ENCODE measurements at regions not wholly inside any gene's neighbourhood (a gene's known extent, or its start where the extent isn't known, plus 50 kb on each side); places are given as distances from the start of the nearest gene placed in this dataset.

DNA sequence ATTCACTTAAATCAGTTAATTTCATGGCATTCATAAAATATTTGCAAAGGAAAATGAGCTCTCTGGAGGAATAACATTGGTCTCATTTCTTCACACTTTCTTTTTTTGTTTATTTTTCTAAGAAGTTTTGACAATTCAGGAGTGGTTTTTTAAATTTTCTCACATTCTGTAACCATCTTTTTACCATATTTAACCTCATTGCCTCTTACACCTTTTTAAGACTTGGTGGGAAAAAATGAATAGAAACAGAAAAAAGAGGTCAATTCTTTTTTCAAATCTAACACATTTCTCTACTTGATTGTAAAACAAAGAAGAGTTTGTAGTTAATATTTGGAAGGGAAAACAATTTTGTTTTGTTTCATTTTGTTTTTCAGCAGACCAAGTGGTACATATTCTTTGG, 1034.7 kb upstream of the RAG2 start:
- no peaks in the 10 kb centered on the region for H3K36me3 Mint-ChIP-seq (ENCODE audit: low read depth)
- TF ChIP-seq, protein P1, sequence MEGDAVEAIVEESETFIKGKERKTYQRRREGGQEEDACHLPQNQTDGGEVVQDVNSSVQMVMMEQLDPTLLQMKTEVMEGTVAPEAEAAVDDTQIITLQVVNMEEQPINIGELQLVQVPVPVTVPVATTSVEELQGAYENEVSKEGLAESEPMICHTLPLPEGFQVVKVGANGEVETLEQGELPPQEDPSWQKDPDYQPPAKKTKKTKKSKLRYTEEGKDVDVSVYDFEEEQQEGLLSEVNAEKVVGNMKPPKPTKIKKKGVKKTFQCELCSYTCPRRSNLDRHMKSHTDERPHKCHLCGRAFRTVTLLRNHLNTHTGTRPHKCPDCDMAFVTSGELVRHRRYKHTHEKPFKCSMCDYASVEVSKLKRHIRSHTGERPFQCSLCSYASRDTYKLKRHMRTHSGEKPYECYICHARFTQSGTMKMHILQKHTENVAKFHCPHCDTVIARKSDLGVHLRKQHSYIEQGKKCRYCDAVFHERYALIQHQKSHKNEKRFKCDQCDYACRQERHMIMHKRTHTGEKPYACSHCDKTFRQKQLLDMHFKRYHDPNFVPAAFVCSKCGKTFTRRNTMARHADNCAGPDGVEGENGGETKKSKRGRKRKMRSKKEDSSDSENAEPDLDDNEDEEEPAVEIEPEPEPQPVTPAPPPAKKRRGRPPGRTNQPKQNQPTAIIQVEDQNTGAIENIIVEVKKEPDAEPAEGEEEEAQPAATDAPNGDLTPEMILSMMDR (conservative IDR thresholded peaks at IDR 0.05), result no peak
- no peaks in the 10 kb centered on the region for H3K9me3 Mint-ChIP-seq
- Histone ChIP-seq H3K36me3 (ENCODE audit: control insufficient read depth, insufficient read depth, low read length) (no peaks in the 10 kb centered on the region), H3K4me3 (ENCODE audit: low read length) (no peak overlapping the region), H3K27me3 (ENCODE audit: control insufficient read depth, insufficient read depth, low read length, poor library complexity, severe bottlenecking) (no peaks in the 10 kb centered on the region), H3K9ac (ENCODE audit: extremely low read depth, low read length, poor library complexity, severe bottlenecking) (no peak overlapping the region), H3K27ac (ENCODE audit: low read depth, low read length) (no peak overlapping the region), H3K4me1 (ENCODE audit: control insufficient read depth, insufficient read depth, low read length) (no peaks in the 10 kb centered on the region), H3K9me3 (ENCODE audit: control insufficient read depth, low read length) (no peaks in the 10 kb centered on the region)
- no peak overlapping the region for H3K4me3 Mint-ChIP-seq
- no peak for DNase-seq
- no peak overlapping the region for H3K27ac Mint-ChIP-seq
- no peaks in the 10 kb centered on the region for H3K4me1 Mint-ChIP-seq
- no peaks in the 10 kb centered on the region for H3K27me3 Mint-ChIP-seq (ENCODE audit: insufficient read depth)

DNA sequence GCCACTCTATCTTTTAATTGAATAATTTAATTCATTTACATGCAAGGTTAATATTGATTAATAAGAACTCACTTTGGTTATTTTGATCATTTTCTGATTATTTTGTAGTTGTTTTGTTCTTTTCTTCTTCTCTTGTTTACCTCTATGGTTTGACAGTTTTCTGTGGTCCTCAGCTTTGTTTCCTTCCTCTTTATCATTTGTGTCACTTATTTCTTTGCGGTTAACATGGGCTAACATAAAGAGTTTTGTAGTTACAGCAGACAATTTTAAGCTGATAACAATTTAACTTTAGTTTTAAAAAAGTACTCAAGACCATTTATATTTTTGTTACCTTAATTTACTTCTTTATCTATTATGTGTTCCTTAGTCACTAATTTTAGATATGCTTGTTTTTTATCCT, 1032.8 kb upstream of the RAG2 start:
- no peaks in the 10 kb centered on the region for H3K36me3 Mint-ChIP-seq (ENCODE audit: low read depth)
- Histone ChIP-seq H3K27ac (ENCODE audit: low read depth, low read length) (no peak overlapping the region), H3K9me3 (ENCODE audit: control insufficient read depth, low read length) (no peaks in the 10 kb centered on the region), H3K27me3 (ENCODE audit: control insufficient read depth, insufficient read depth, low read length, poor library complexity, severe bottlenecking) (no peaks in the 10 kb centered on the region), H3K4me1 (ENCODE audit: control insufficient read depth, insufficient read depth, low read length) (no peaks in the 10 kb centered on the region), H3K4me3 (ENCODE audit: low read length) (no peak overlapping the region), H3K36me3 (ENCODE audit: control insufficient read depth, insufficient read depth, low read length) (no peaks in the 10 kb centered on the region), H3K9ac (ENCODE audit: extremely low read depth, low read length, poor library complexity, severe bottlenecking) (no peak overlapping the region)
- H3K27ac Mint-ChIP-seq, result no peak overlapping the region
- no peaks in the 10 kb centered on the region for H3K4me1 Mint-ChIP-seq
- DNase-seq, result no peak
- H3K9me3 Mint-ChIP-seq, result no peaks in the 10 kb centered on the region
- WGBS, 2 experiments (ENCODE audit: insufficient coverage in 1 of 2, insufficient read length in 1 of 2), result no CpG with 5 or more reads among the region's 1 CpG
- no peaks in the 10 kb centered on the region for H3K27me3 Mint-ChIP-seq (ENCODE audit: insufficient read depth)
- TF ChIP-seq, protein P1 (conservative IDR thresholded peaks at IDR 0.05), result no peak
- H3K4me3 Mint-ChIP-seq, result no peak overlapping the region

DNA sequence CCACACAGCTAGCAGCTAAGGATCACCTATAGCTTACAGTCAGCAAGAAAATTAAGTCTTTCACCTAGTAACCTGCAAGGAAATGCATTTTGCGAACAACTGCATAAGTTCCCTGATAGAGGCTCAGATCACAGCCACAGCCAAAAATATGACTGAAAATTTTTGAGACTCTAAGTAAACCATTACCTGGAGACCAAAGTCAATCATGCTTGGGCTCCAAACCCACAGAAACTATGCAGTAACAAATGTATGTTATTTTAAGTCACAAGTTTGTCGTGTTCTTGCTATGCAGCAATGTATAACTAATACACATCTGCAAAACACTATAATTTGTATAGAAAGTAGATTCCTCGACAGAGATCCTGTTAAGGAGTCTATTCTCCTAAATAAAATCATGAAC, 1025.7 kb upstream of the RAG2 start:
- Mint-ChIP-seq H3K4me3 (no peak overlapping the region), H3K27ac (no peak overlapping the region), H3K9me3 (peaks cover 11% of the 10 kb centered on the region), H3K27me3 (ENCODE audit: insufficient read depth) (peaks cover 9% of the 10 kb centered on the region), H3K4me1 (no peaks in the 10 kb centered on the region), H3K36me3 (ENCODE audit: low read depth) (no peaks in the 10 kb centered on the region)
- Histone ChIP-seq H3K27ac (ENCODE audit: low read depth, low read length) (no peak overlapping the region), H3K9ac (ENCODE audit: extremely low read depth, low read length, poor library complexity, severe bottlenecking) (no peak overlapping the region), H3K9me3 (ENCODE audit: control insufficient read depth, low read length) (peaks cover 4% of the 10 kb centered on the region), H3K27me3 (ENCODE audit: control insufficient read depth, insufficient read depth, low read length, poor library complexity, severe bottlenecking) (no peaks in the 10 kb centered on the region), H3K36me3 (ENCODE audit: control insufficient read depth, insufficient read depth, low read length) (no peaks in the 10 kb centered on the region), H3K4me3 (ENCODE audit: low read length) (no peak overlapping the region), H3K4me1 (ENCODE audit: control insufficient read depth, insufficient read depth, low read length) (no peaks in the 10 kb centered on the region)
- TF ChIP-seq, protein P1 (conservative IDR thresholded peaks at IDR 0.05), result no peak
- no peak for DNase-seq
- 65 to 92% methylated on average over 1 to 2 of the region's 3 CpGs for WGBS, 2 experiments (ENCODE audit: insufficient coverage in 1 of 2, insufficient read length in 1 of 2)
